ENCODE measurements at regions not wholly inside any gene's neighbourhood (a gene's known extent, or its start where the extent isn't known, plus 50 kb on each side); places are given as distances from the start of the nearest gene placed in this dataset.

DNA sequence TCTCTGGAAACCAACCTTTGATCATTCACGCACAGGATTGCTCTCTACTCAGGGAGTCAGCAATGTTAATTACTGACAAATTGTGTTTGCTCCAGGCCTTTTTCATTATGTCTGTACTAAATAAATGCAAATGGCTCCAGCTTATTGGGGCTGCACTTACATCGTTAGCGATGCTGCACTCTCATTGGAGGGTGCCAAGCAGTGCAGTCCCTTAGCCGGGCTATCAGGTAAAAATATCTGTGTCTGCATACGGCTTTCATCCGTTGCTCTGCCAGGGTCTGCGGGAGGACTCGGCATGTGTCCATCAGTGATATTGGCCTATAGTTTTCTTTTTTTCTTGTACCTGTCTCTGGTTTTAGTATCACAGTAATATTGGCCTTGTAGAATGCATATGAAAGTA is 471.5 kb upstream of the CADM2 start (continued):
- TF ChIP-seq TARDBP (IDR thresholded peaks at IDR 0.05) (no peak), RBM39 (optimal IDR thresholded peaks at IDR 0.05; ENCODE audit: low read depth, low read length) (no peak), ZNF57 (CRISPR knock-in tag; IDR thresholded peaks at IDR 0.05) (no peak)
- TF ChIP-seq, protein P1, sequence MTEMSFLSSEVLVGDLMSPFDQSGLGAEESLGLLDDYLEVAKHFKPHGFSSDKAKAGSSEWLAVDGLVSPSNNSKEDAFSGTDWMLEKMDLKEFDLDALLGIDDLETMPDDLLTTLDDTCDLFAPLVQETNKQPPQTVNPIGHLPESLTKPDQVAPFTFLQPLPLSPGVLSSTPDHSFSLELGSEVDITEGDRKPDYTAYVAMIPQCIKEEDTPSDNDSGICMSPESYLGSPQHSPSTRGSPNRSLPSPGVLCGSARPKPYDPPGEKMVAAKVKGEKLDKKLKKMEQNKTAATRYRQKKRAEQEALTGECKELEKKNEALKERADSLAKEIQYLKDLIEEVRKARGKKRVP (CRISPR knock-in tag; IDR thresholded peaks at IDR 0.05): no peak

DNA sequence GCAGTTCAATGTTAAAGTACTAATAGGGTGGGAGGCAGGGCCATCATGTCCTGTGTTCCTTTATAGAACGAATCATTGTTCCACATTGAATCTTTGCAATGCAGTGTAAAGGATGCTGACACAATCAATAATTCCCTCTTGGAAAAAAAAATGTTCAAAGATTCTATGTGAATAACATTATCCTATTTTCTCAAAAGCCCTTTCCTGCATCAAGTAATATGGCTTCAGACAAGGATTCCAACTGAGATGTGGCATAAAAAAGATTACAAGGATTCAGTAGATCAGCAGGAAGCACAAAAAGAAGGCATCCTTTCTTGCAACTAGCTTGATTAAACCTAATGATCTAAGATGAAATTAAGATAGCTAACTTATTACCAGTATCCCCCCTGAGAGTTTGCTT is 454.0 kb upstream of the CADM2 start:
- no TSS peak for BruUV-seq (replicated peaks)
- no peaks in the 10 kb centered on the region for H3K79me2 ChIP-seq (ENCODE audit: control insufficient read depth, insufficient read depth, low read length)
- H3K9me3 ChIP-seq (replicated peaks; ENCODE audit: control insufficient read depth, insufficient read depth, low read depth, low read length): no peaks in the 10 kb centered on the region; the same call in 1 of the 2 replicates
- ChIA-PET CTCF (ENCODE audit: low intra/inter-chr PET ratio) (no interaction called here), POLR2A (no interaction called here)
- no peak overlapping the region for H3K4me2 ChIP-seq (ENCODE audit: insufficient read depth, low read length)
- in situ Hi-C loops (cut with MboI) (no loop called here), intact Hi-C loops (cut with micrococcal nuclease) (no loop called here)
- no peaks in the 10 kb centered on the region for H3K27me3 ChIP-seq (ENCODE audit: control insufficient read depth in 2 of 2, insufficient read depth in 2 of 2, low read length in 2 of 2)
- no peaks in the 10 kb centered on the region for H3K4me1 ChIP-seq (replicated peaks in 1 of 2; ENCODE audit: control insufficient read depth in 2 of 2, insufficient read depth in 2 of 2, low read length in 2 of 2)
- H3K36me3 ChIP-seq (ENCODE audit: control insufficient read depth, insufficient read depth, low read length): no peaks in the 10 kb centered on the region
- 0% methylated on average over 1 of the region's 1 CpG for WGBS (ENCODE audit: insufficient coverage, low coverage, missing lambda C conversion rate)
- no peak for FAIRE-seq
- no peaks in the 10 kb centered on the region for H3K9me1 ChIP-seq (ENCODE audit: control insufficient read depth, insufficient read depth, low read length)
- no peak for ATAC-seq
- H2AFZ ChIP-seq (ENCODE audit: low read depth, low read length): no peak overlapping the region
- no peak overlapping the region for H3K27ac ChIP-seq (ENCODE audit: extremely low read depth, low read depth, low read length)
- no peaks in the 10 kb centered on the region for H4K20me1 ChIP-seq (replicated peaks; ENCODE audit: control insufficient read depth, insufficient read depth, low read length)
- no peak for DNase-seq (ENCODE audit: extremely low read depth in 1 of 4, low spot score in 3 of 4)
- H3K4me3 ChIP-seq: no peak overlapping the region
- H3K9ac ChIP-seq (ENCODE audit: insufficient read depth in 1 of 2, low read depth in 2 of 2, low read length in 2 of 2): no peak overlapping the region
- TF ChIP-seq, protein P2, sequence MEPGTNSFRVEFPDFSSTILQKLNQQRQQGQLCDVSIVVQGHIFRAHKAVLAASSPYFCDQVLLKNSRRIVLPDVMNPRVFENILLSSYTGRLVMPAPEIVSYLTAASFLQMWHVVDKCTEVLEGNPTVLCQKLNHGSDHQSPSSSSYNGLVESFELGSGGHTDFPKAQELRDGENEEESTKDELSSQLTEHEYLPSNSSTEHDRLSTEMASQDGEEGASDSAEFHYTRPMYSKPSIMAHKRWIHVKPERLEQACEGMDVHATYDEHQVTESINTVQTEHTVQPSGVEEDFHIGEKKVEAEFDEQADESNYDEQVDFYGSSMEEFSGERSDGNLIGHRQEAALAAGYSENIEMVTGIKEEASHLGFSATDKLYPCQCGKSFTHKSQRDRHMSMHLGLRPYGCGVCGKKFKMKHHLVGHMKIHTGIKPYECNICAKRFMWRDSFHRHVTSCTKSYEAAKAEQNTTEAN (CRISPR knock-in tag; IDR thresholded peaks at IDR 0.05): no peak
- no peak for TF ChIP-seq PHB (CRISPR knock-in tag; IDR thresholded peaks at IDR 0.05)
- TF ChIP-seq, protein P3, sequence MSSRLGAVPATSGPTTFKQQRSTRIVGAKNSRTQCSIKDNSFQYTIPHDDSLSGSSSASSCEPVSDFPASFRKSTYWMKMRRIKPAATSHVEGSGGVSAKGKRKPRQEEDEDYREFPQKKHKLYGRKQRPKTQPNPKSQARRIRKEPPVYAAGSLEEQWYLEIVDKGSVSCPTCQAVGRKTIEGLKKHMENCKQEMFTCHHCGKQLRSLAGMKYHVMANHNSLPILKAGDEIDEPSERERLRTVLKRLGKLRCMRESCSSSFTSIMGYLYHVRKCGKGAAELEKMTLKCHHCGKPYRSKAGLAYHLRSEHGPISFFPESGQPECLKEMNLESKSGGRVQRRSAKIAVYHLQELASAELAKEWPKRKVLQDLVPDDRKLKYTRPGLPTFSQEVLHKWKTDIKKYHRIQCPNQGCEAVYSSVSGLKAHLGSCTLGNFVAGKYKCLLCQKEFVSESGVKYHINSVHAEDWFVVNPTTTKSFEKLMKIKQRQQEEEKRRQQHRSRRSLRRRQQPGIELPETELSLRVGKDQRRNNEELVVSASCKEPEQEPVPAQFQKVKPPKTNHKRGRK (tag; IDR thresholded peaks at IDR 0.05): no peak
- no peak for TF ChIP-seq CREBBP (IDR thresholded peaks at IDR 0.05; ENCODE audit: low read depth, low read length)
- TF ChIP-seq EZH2 (IDR thresholded peaks at IDR 0.05; ENCODE audit: borderline replicate concordance, low read depth, low read length): no peak
- no peak for TF ChIP-seq SP2 (IDR thresholded peaks at IDR 0.05; ENCODE audit: extremely low read depth, low read depth, low read length, poor library complexity, severe bottlenecking)
- no peak for TF ChIP-seq NCOA2 (IDR thresholded peaks at IDR 0.05; ENCODE audit: partially characterized antibody in 2 of 2)
- no peak for TF ChIP-seq ZNF431 (CRISPR knock-in tag; IDR thresholded peaks at IDR 0.05)
- TF ChIP-seq TCFL5 (CRISPR knock-in tag; conservative IDR thresholded peaks at IDR 0.05): no peak
- TF ChIP-seq, protein P4, sequence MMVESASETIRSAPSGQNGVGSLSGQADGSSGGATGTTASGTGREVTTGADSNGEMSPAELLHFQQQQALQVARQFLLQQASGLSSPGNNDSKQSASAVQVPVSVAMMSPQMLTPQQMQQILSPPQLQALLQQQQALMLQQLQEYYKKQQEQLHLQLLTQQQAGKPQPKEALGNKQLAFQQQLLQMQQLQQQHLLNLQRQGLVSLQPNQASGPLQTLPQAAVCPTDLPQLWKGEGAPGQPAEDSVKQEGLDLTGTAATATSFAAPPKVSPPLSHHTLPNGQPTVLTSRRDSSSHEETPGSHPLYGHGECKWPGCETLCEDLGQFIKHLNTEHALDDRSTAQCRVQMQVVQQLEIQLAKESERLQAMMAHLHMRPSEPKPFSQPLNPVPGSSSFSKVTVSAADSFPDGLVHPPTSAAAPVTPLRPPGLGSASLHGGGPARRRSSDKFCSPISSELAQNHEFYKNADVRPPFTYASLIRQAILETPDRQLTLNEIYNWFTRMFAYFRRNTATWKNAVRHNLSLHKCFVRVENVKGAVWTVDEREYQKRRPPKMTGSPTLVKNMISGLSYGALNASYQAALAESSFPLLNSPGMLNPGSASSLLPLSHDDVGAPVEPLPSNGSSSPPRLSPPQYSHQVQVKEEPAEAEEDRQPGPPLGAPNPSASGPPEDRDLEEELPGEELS (CRISPR knock-in tag; IDR thresholded peaks at IDR 0.05; ENCODE audit: borderline replicate concordance): no peak
- TF ChIP-seq NCOA4 (IDR thresholded peaks at IDR 0.05; ENCODE audit: partially characterized antibody): no peak
- TF ChIP-seq TAF1 (IDR thresholded peaks at IDR 0.05; ENCODE audit: control insufficient read depth, extremely low read depth, insufficient read depth, low read length, severe bottlenecking): no peak
- TF ChIP-seq ZNF253 (CRISPR knock-in tag; conservative IDR thresholded peaks at IDR 0.05): no peak
